MM.1S (cell line): ENCODE measurements at regions not wholly inside any gene's neighbourhood (a gene's known extent, or its start where the extent isn't known, plus 50 kb on each side); places are given as distances from the start of the nearest gene placed in this dataset.

Source experiments
- DNase-seq: peaks from one replicate; pipeline ENCODE4 v3.0.0-alpha.2; 2015
- H2AFZ ChIP-seq: fragments of 300-600 bp; sonication (generic); 2 replicates; pipeline ENCODE4 v1.6.0; 2016; ENCODE audit warnings: antibody characterized with exemption, low read length
- H3F3A ChIP-seq: fragments of 300-600 bp; sonication (generic); 2 replicates; pipeline ENCODE4 v1.6.1; 2016; ENCODE audit warnings: mild to moderate bottlenecking, antibody characterized with exemption, low read length, moderate library complexity, mixed read lengths; ENCODE audit not compliant: insufficient read depth
- H3K27ac ChIP-seq: fragments of 300-600 bp; sonication (generic); 2 replicates; pipeline ENCODE4 v1.5.1; 2016; ENCODE audit warnings: mild to moderate bottlenecking, low read length
- H3K27me3 ChIP-seq: fragments of 300-600 bp; sonication (generic); replicated peaks from 2 replicates; pipeline ENCODE4 v1.6.0; 2016; ENCODE audit warnings: low read length; ENCODE audit not compliant: insufficient read depth
- H3K36me3 ChIP-seq: fragments of 300-600 bp; sonication (generic); replicated peaks from 2 replicates; pipeline ENCODE4 v1.6.1; 2016; ENCODE audit warnings: mild to moderate bottlenecking, low read length, mixed read lengths; ENCODE audit not compliant: insufficient read depth
- H3K4me1 ChIP-seq: fragments of 300-600 bp; sonication (generic); 2 replicates; pipeline ENCODE4 v1.6.1; 2016; ENCODE audit warnings: low read length, mixed read lengths
- H3K4me2 ChIP-seq: fragments of 300-600 bp; sonication (generic); 2 replicates; pipeline ENCODE4 v1.6.0; 2016; ENCODE audit warnings: low read depth, low read length
- H3K4me3 ChIP-seq: fragments of 300-600 bp; sonication (generic); 2 replicates; pipeline ENCODE4 v1.5.1; 2016; ENCODE audit warnings: low read length, mixed read lengths
- H3K79me2 ChIP-seq: fragments of 300-600 bp; sonication (generic); 2 replicates; pipeline ENCODE4 v1.6.1; 2016; ENCODE audit warnings: mixed run types, low read length, mixed read lengths
- H3K9ac ChIP-seq: fragments of 300-600 bp; sonication (generic); 2 replicates; pipeline ENCODE4 v1.6.1; 2016; ENCODE audit warnings: low read length, mixed read lengths
- H3K9me2 ChIP-seq: fragments of 300-600 bp; sonication (generic); replicated peaks from 2 replicates; pipeline ENCODE4 v1.6.1; 2016; ENCODE audit warnings: mild to moderate bottlenecking, low read length, mixed read lengths; ENCODE audit not compliant: insufficient read depth
- H3K9me3 ChIP-seq: fragments of 300-600 bp; sonication (generic); replicated peaks from 2 replicates; pipeline ENCODE4 v1.6.1; 2016; ENCODE audit warnings: mild to moderate bottlenecking, low read length, mixed read lengths; ENCODE audit not compliant: insufficient read depth
- H4K20me1 ChIP-seq: fragments of 300-600 bp; sonication (generic); 2 replicates; pipeline ENCODE4 v1.6.1; 2016; ENCODE audit warnings: mild to moderate bottlenecking, low read length, moderate library complexity, mixed read lengths; ENCODE audit not compliant: insufficient read depth
- EZH2 ChIP-seq: fragments of 300-600 bp; sonication (generic); optimal IDR thresholded peaks from 2 replicates; pipeline ENCODE3; 2017; ENCODE audit warnings: low read depth, mild to moderate bottlenecking, antibody characterized with exemption, low read length, mixed read lengths
- EZH2phosphoT487 ChIP-seq: fragments of 300-600 bp; sonication (generic); IDR thresholded peaks from 2 replicates; pipeline ENCODE4 v1.6.1; 2018; ENCODE audit warnings: antibody characterized with exemption, low read length
- TF ChIP-seq, protein P1 (sequence below): fragments of 300-600 bp; sonication (generic); IDR thresholded peaks from 2 replicates; pipeline ENCODE4 v1.5.1; 2016; ENCODE audit warnings: antibody characterized with exemption, low read length, mixed read lengths

DNA sequence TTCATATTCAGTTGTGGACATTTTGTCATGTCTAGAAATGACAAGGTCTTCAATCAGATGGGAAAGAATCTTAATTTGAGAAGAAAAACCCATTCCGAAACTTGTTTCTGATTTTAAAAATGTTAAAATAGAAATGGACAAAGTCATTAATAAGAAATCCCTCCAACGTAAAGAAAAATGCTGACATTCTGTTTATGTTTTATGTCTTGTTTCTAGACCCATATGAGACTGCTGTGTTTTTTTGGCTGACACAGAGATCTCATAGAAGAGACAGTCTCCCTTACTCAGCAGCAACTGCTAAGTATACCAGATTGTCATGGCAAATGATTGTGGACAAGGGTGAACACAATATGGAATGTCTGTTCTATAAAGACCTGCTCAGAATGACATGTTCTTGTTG, 538.5 kb downstream of the ZEB2 start:
- no peak overlapping the region for H3K27ac ChIP-seq
- H3K4me1 ChIP-seq: no peaks in the 10 kb centered on the region
- no peak overlapping the region for H3K4me2 ChIP-seq
- H3K9me2 ChIP-seq: no peaks in the 10 kb centered on the region
- H4K20me1 ChIP-seq: no peaks in the 10 kb centered on the region
- H3K4me3 ChIP-seq: no peak overlapping the region
- H3K79me2 ChIP-seq: no peaks in the 10 kb centered on the region
- H2AFZ ChIP-seq: no peak overlapping the region
- no peaks in the 10 kb centered on the region for H3K27me3 ChIP-seq
- no peaks in the 10 kb centered on the region for H3K36me3 ChIP-seq
- TF ChIP-seq, protein P1, sequence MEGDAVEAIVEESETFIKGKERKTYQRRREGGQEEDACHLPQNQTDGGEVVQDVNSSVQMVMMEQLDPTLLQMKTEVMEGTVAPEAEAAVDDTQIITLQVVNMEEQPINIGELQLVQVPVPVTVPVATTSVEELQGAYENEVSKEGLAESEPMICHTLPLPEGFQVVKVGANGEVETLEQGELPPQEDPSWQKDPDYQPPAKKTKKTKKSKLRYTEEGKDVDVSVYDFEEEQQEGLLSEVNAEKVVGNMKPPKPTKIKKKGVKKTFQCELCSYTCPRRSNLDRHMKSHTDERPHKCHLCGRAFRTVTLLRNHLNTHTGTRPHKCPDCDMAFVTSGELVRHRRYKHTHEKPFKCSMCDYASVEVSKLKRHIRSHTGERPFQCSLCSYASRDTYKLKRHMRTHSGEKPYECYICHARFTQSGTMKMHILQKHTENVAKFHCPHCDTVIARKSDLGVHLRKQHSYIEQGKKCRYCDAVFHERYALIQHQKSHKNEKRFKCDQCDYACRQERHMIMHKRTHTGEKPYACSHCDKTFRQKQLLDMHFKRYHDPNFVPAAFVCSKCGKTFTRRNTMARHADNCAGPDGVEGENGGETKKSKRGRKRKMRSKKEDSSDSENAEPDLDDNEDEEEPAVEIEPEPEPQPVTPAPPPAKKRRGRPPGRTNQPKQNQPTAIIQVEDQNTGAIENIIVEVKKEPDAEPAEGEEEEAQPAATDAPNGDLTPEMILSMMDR: no peak
- TF ChIP-seq EZH2: no peak
- no peak for TF ChIP-seq EZH2phosphoT487
- H3K9ac ChIP-seq: no peak overlapping the region
- no peak for DNase-seq
- no peaks in the 10 kb centered on the region for H3F3A ChIP-seq
- no peaks in the 10 kb centered on the region for H3K9me3 ChIP-seq

DNA sequence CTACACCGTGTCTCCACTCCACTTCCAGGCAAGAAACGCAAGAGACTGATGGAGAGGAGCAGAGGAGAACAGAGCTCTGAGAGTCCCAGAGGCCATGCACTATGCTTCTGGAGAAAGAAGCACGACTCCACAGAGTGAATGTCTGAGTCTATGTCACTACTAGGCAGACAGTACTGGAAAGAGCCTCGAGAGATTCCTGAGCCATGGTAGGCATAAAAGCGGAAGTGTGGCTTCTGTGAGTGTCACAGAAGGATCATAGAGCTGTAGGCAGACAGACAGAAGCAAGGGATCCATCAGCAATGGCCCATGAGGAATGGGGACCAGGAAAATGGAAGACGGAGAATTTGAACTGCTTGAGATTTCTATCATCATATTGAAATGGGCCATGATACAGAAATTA, 542.6 kb downstream of the ZEB2 start:
- Histone ChIP-seq H3K36me3 (no peaks in the 10 kb centered on the region), H3K79me2 (no peaks in the 10 kb centered on the region), H3K4me3 (no peak overlapping the region), H3K4me2 (no peak overlapping the region), H3K27me3 (no peaks in the 10 kb centered on the region), H3K9me2 (no peaks in the 10 kb centered on the region), H3F3A (no peaks in the 10 kb centered on the region), H3K4me1 (no peaks in the 10 kb centered on the region), H3K9ac (no peak overlapping the region), H4K20me1 (no peaks in the 10 kb centered on the region), H2AFZ (no peak overlapping the region), H3K27ac (no peak overlapping the region), H3K9me3 (no peaks in the 10 kb centered on the region)
- TF ChIP-seq EZH2 (no peak), EZH2phosphoT487 (no peak)
- TF ChIP-seq, protein P1: no peak
- no peak for DNase-seq

DNA sequence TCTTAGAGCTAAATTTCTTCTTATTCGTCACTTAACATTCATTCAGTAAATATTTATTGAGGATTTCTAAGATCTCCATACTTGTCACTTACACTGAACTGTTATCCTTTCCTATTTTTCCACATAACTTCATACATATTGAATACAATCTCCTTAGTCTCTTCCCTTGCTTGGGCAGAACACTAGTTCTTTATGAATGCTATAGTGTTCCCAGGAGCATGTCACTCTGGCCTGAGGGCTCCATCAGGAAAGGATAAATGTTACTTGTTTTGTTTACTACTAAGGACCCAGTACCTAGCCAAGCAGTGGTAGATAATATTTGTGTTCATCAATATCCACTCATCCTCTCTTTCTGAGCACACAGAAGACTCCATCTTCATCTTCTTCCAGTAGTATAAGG, 544.7 kb downstream of the ZEB2 start:
- H3K27me3 ChIP-seq: no peaks in the 10 kb centered on the region
- no peak overlapping the region for H2AFZ ChIP-seq
- H3K9me2 ChIP-seq: no peaks in the 10 kb centered on the region
- H3K4me3 ChIP-seq: no peak overlapping the region
- no peaks in the 10 kb centered on the region for H3K36me3 ChIP-seq
- no peak overlapping the region for H3K9ac ChIP-seq
- H4K20me1 ChIP-seq: no peaks in the 10 kb centered on the region
- no peaks in the 10 kb centered on the region for H3F3A ChIP-seq
- H3K79me2 ChIP-seq: no peaks in the 10 kb centered on the region
- no peaks in the 10 kb centered on the region for H3K4me1 ChIP-seq
- H3K27ac ChIP-seq: no peak overlapping the region
- no peaks in the 10 kb centered on the region for H3K9me3 ChIP-seq
- no peak for TF ChIP-seq EZH2
- TF ChIP-seq EZH2phosphoT487: no peak
- TF ChIP-seq, protein P1: no peak
- H3K4me2 ChIP-seq: no peak overlapping the region
- no peak for DNase-seq
